Stimulated activated CD8-positive, alpha-beta memory T cell treated with anti-CD3 and anti-CD28 coated beads, Interleukin-15, amount 100 ng/mL, for 24 hours (primary cell): ENCODE measurements at regions not wholly inside any gene's neighbourhood (a gene's known extent, or its start where the extent isn't known, plus 50 kb on each side); places are given as distances from the start of the nearest gene placed in this dataset.

Source experiments
- DNase-seq: peaks from one replicate; pipeline ENCODE4 v3.0.0-alpha.2; 2020; ENCODE audit warnings: low read depth

GRCh38 chr7:16055263-16055976, 365.9 kb downstream of the CRPPA start:
- DNase-seq: no peak

- no peak for DNase-seq
These were observed 365.2 kb upstream of the MEOX2 start for GRCh38 chr7:16051561-16052255.

GRCh38 chr7:16046041-16046440, 359.6 kb upstream of the MEOX2 start:
- no peak for DNase-seq

- no peak for DNase-seq
These were observed 358.8 kb upstream of the MEOX2 start for GRCh38 chr7:16045296-16045695.

- no peak for DNase-seq
These were observed 358.2 kb upstream of the MEOX2 start for GRCh38 chr7:16044645-16045044.

GRCh38 chr7:16040346-16040745, 353.9 kb upstream of the MEOX2 start:
- DNase-seq: no peak

GRCh38 chr7:16038906-16039305, 352.4 kb upstream of the MEOX2 start:
- no peak for DNase-seq

GRCh38 chr7:16035392-16035791, 348.9 kb upstream of the MEOX2 start:
- DNase-seq: no peak

GRCh38 chr7:16034866-16035265, 348.4 kb upstream of the MEOX2 start:
- no peak for DNase-seq

GRCh38 chr7:16034353-16034752, 347.9 kb upstream of the MEOX2 start:
- no peak for DNase-seq

- DNase-seq: no peak
These were observed 346.8 kb upstream of the MEOX2 start for GRCh38 chr7:16033233-16033632.

- no peak for DNase-seq
These were observed 342.2 kb upstream of the MEOX2 start for GRCh38 chr7:16028636-16029035.

GRCh38 chr7:16028103-16028502, 341.6 kb upstream of the MEOX2 start:
- DNase-seq: no peak

- no peak for DNase-seq
These were observed 340.9 kb upstream of the MEOX2 start for GRCh38 chr7:16027396-16027795.

GRCh38 chr7:16026253-16027020, 340.0 kb upstream of the MEOX2 start:
- DNase-seq: no peak

- DNase-seq: no peak
These were observed 339.2 kb upstream of the MEOX2 start for GRCh38 chr7:16025696-16026095.

GRCh38 chr7:16023503-16023902, 337.0 kb upstream of the MEOX2 start:
- DNase-seq: no peak

- no peak for DNase-seq
These were observed 336.6 kb upstream of the MEOX2 start for GRCh38 chr7:16023046-16023445.

GRCh38 chr7:16021851-16022250, 335.4 kb upstream of the MEOX2 start:
- no peak for DNase-seq

GRCh38 chr7:16015981-16016380, 329.5 kb upstream of the MEOX2 start:
- DNase-seq: no peak

GRCh38 chr7:16014031-16014430, 327.5 kb upstream of the MEOX2 start:
- no peak for DNase-seq

GRCh38 chr7:16007911-16008310, 321.4 kb upstream of the MEOX2 start:
- DNase-seq: no peak

GRCh38 chr7:16004702-16005101, 318.2 kb upstream of the MEOX2 start:
- no peak for DNase-seq
